Cardiac septum (tissue), 1 donor: ENCODE measurements at regions not wholly inside any gene's neighbourhood (a gene's known extent, or its start where the extent isn't known, plus 50 kb on each side); places are given as distances from the start of the nearest gene placed in this dataset.
"Not testable (repeated sequence)": the region's sequence is repeated elsewhere in the genome, so short reads cannot be mapped to it uniquely, and the experiment has no call there.

ENCODE experiments used
- DNase-seq: peaks from one replicate; pipeline ENCODE4 v3.0.0-alpha.2; 2020; ENCODE audit warnings: low spot score
- intact Hi-C: fragments of 100-400 bp; cut with DNase I; formaldehyde crosslinking; loops from one replicate; pipeline ENCODE4 v1.14.0; 2022
- donor health status: DM: no; HTN: no; CAD: no.

DNA sequence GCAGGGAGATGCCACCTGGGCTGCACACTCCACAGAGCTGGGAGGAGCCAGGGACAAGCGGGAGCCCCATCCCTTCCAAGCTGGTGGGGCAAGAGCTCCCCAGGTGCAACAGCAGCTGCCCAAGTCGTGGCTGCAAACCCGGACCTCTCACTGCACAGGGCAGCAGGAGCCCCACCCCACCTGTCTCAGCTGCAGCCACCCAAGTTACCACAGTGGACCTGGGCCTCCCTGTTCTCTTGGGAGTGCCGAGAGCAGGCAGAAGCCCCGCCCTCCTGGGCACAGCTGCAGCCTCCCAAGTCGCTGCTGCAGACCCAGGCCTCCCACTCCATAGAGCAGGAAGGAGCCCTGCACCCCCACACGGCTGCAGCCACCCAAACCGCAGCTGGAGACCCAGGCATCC, 374.1 kb upstream of the ACO1 start:
- intact Hi-C loops: no loop called here
- DNase-seq: no peak

- intact Hi-C loops: no loop called here
- DNase-seq: no peak
Measured at GRCh38 chr9:32011049-32011448, 373.4 kb upstream of the ACO1 start.

DNA sequence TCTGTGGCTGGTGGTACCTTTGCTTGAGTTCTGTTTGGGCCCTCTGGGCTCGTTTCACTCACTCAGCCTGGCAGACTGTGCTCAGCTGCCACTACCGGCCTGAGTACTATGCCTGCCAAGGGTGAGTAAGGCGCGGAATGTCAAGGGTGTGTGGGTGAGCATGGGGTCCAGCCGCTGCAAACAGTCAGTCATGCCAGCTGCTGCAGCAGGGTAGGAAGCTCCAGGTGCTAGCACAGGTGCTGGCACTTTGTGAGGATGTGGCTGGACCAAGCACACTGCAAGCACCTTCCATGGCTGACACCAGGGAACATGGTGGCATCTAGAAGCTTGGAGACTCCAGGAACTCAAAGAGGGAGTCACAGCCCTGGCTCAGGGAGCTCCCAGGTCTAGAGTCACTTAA, 368.6 kb upstream of the ACO1 start:
- intact Hi-C loops: no loop called here
- no peak for DNase-seq

DNA sequence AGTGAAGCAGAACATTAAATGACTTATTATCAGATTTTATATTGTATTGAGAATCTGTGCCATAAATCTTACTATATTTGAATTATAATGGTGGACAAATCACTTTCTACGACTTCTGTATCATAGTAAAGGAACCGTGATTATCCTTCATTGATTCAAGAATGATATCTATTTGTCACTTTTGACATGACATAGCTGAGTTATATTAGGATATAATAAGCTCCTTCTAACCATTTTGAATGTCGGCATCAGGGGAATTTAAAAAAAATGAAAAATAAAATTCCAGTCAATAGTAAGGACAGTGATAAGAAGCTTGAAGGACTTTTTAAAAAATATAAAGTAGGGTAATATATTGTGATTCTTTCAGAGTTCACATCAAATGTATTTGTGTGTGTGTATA, 338.9 kb upstream of the ACO1 start:
- intact Hi-C loops: no loop called here
- no peak for DNase-seq

DNA sequence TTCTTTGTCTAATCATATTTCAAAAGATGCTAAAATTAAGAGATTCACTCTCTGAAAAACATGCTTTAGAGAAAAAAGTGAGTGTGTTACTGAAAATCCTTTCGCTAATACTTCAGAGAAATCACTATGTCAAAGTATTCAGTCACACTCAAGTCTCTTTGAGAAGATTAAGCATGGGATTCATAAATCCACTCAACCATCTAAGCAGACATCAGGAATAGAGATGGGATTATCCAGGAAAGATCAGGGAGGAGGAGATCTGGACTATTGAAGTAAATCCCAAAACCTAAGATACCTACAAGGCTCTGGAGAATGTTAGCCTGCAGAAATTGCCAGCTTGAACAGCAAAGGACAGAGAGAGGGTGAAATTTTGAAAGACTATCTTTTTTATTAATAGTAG, 317.2 kb upstream of the ACO1 start:
- intact Hi-C loops: no loop called here
- no peak for DNase-seq

DNA sequence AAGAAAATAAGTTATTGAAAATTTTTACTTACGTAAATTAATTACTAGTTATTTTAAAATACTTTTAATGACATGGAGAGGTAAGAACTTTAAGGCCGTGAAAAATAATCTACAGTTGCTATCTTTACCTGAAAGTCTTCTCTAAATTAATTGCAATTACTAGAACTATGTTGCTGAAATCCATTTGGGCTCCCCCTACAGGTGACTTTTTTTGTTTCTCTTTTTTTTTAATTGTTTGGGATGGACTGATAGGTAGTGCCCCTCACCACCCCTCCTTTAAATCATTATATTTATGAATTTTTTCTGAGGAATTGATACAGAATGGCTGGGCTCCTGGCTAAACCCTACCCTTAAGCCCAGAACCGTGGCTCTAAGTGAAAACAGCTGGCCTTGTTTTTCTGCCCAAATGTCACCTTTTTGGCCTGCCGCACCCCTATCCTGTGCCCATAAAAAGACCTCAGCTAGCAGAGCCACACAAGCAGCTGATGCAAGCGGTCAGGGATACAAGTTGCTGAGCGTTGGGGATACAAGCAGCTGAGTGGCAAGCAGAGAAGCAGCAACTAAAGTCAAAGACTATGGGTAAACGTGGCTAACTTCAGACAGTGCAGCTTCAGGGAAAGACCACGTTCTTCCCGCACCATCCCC, 315.2 kb upstream of the ACO1 start:
- intact Hi-C loops: no loop called here
- no peak for DNase-seq

DNA sequence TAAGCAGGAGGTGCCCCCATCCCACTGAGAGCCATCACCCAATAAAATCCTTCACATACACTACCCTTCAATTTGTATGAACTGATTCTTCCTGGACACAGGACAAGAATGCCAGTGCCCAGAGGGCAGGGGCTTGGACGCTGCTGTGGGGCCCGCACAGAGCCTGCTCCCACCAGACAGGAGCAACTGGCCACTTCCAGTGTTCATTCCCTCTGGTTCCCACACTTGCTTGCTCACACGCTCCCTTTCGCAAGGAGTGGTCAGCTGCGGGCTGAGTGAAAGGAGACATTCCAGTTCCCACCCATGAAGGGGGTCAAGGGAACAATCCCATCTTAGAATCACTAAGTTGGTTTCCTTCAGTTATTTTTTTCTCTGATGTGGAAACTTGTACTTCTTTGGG, 314.5 kb upstream of the ACO1 start:
- no peak for DNase-seq
- intact Hi-C loops: no loop called here

DNA sequence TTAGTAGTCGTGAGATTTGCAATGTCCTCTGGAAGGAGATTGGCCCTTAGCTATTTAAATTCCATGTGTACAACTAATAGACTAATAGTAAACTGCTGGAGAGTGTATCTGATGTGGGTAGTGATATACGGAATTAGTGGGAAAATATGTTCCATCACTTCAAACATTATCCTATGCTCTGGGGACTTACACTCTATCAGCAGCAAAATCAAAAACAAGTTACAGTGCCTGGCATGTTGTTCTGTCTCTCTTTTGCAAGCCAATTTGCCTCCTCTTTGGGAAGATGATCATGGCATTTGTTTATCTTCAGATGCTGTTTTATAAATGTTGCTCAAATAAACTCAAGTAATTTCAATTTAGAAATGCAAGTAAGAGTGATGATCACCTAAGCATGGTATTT, 311.9 kb upstream of the ACO1 start:
- DNase-seq: no peak
- intact Hi-C loops: no loop called here

DNA sequence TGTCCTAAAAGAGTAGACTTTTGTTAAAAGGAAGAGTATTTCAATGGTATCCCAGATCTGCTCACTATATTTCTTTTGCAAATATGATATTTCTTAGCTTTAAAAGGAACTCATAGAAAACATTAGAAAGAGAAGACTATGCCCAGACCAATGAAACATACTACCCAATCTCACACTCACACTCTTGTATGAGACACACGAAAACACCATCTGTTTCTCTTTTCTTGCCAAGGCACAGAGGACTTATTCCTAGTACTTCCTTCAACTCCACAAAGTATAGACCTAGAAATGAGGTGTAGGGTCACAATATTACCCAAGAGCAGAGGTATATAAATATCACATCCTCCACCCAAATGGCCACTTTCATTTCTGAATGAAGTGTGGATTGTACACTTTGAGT, 292.4 kb upstream of the ACO1 start:
- intact Hi-C loops: no loop called here
- no peak for DNase-seq

- intact Hi-C loops: no loop called here
- DNase-seq: no peak
Measured at GRCh38 chr9:32117291-32117690, 267.2 kb upstream of the ACO1 start.

GRCh38 chr9:32128546-32128945, 255.9 kb upstream of the ACO1 start:
- intact Hi-C loops: no loop called here
- no peak for DNase-seq

- DNase-seq, intact Hi-C loops: not testable (repeated sequence)
Measured at GRCh38 chr9:32130709-32131108, 253.7 kb upstream of the ACO1 start.

DNA sequence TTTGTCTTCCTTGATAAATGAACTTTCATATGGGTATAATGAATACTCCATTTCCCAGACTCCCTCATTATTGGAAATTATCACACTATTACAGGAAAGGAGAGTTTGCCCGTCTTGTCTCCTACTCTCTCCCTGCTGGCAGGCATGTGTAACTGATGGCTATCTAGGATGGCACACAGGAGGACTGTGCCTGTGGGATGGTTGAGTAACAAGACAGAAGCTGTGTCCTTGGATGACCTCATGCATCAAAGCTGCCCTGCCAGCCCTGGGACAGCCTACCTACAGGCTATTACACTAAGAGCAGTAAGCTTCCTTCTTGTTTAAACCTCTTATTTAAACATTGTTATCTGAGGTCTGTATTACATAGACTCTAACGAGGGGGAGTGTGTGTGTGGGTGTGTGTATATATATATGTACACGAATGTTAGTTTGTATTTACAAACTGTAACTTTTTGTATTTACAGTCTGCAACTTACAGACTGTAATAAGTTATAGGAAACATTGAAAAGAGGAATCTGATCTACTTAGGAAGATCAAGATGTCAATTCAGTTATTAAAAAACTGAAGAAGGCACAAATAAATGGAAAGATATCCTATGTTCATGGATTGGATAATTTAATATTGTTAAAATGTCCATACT, 247.6 kb upstream of the ACO1 start:
- intact Hi-C loops: no loop called here
- no peak for DNase-seq

DNA sequence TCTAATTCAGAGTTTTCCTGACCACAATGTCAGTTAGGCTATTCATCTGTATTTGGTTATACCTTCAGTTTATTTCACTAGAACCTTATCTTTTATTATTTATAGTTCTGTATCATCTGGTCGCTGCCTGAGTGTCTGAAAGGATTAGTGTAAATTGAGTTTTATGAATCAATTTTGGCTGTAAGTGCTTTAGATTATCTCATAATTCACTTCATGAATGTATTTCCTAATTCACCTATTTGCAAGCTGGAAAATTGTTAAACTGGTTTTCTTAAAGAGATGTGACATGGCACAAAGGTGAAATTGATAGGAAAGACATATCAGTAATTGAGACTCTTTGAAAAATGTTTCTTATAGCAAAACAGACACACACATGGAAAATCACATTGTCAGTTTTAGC, 242.4 kb upstream of the ACO1 start:
- intact Hi-C loops: no loop called here
- no peak for DNase-seq

GRCh38 chr9:32148553-32148952, 235.9 kb upstream of the ACO1 start:
- DNase-seq: not testable (repeated sequence)

GRCh38 chr9:32161209-32161608, 223.2 kb upstream of the ACO1 start:
- intact Hi-C loops: no loop called here
- no peak for DNase-seq

More at GRCh38 chr9:32148553-32148952, 235.9 kb upstream of the ACO1 start:
- intact Hi-C loops: not testable (repeated sequence)

DNA sequence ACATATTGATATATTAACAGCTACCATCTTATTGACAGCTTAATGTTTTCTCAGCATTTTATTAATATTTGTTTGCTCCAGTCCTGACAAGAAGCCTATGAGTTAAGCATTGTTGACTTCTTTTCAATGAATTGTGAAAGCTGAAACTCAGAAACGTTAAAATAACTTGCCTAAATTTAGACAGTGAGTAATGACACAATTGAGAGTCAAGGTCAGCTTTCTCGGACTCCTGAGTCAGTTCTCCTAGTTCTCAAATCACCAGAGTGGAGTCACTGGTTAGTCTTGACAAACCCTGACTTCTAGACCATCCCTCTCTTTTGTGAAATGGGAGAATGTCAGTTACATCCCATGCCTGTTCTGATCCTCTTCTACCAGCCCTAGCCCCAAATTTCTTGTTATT, 222.7 kb upstream of the ACO1 start:
- intact Hi-C loops: no loop called here
- DNase-seq: no peak

DNA sequence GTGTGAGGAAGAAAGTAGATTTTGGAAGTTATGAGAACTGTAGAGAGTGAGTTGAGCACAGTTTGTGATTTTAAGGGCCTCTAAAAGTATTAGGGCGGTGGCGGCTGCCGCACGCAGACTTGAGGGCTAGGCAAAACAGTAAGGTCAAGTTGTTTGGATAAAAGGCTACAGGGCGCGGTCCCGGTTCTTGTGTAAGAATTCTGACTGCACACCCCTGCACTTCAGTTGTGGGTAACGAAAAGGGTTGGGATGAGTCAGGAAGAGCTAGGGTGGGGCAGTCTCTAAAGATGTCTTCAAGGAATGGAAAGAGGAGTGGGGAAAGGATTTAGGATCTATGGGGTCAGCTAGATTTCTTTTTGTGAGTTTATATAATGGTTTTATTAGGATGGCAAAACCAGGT, 218.1 kb upstream of the ACO1 start:
- DNase-seq, intact Hi-C loops: not testable (repeated sequence)

- intact Hi-C loops: no loop called here
- DNase-seq: no peak
Measured at GRCh38 chr9:32171339-32171738, 213.1 kb upstream of the ACO1 start.

- no peak for DNase-seq
- intact Hi-C loops: no loop called here
Measured at GRCh38 chr9:32172256-32172655, 212.2 kb upstream of the ACO1 start.

DNA sequence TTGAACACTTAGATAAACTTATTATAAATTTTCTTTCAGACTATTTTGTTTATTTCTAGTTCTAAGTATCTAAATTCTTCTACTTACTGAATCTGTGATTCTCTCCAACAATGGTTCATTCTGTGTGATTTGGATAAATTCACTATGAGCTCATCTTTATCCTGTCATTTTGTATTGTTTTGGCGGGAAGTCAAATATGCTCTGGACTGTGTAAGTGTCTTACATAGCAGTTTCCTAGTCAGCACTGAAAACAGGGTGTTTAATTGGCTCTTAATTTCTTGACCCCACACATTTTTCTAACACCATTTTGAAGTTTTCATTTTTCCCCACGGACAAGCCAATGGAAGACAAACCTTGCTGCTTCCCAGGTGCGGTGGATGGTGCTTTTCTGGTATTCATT, 207.0 kb upstream of the ACO1 start:
- intact Hi-C loops: no loop called here
- DNase-seq: no peak

DNA sequence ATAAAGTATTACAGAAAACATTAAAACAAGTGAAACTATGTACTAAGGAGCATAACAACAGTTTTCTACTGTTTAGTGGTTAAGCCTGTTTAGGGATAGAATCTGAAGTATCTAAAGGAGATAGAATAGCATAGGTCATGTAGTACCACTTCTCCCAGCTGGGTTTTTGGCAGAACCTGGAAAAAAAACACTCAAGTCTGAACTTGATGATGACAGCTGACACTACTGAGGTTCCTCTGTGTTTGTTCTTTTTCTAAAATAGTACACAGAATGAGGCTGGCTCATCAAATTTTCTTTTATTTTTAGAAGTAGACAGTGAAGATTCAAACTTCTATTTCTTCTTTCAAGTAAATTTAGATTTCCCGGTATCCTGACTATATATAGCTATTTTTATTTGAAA, 203.8 kb upstream of the ACO1 start:
- intact Hi-C loops: no loop called here
- no peak for DNase-seq
